H1 (cell line): ENCODE measurements at regions not wholly inside any gene's neighbourhood (a gene's known extent, or its start where the extent isn't known, plus 50 kb on each side); places are given as distances from the start of the nearest gene placed in this dataset.

Experiments used
- CTCF ChIA-PET: fragments of 300-600 bp; sonication (Branson Sonifier 250); formaldehyde crosslinking; loops from one replicate; lab custom pipeline; 2021; ENCODE audit not compliant: partially characterized antibody; lab: Charles Lee
- POLR2A ChIA-PET: fragments of 300-600 bp; sonication (Branson Sonifier 250); formaldehyde crosslinking; loops from one replicate; lab custom pipeline; 2021; ENCODE audit warnings: inconsistent platforms; ENCODE audit not compliant: partially characterized antibody; lab: Charles Lee
- DNase-seq, 2 experiments: peaks; one replicate each; pipeline versions ENCODE4 v3.0.0 to v3.0.0-alpha.2; 2010 to 2022; ENCODE audit warnings: low spot score in 2 of 2, low read depth in 1 of 2, mixed read lengths in 1 of 2
- FAIRE-seq: peaks from 2 replicates; lab custom pipeline; 2011; peaks lifted over from hg19 to GRCh38; lab: Jason Lieb, UNC
- H2AFZ ChIP-seq: 2 replicates; pipeline ENCODE4 v1.8.1; 2012; ENCODE audit warnings: low read length, inconsistent platforms
- H2AK5ac ChIP-seq: 2 replicates; pipeline ENCODE4 v1.6.1; 2013; ENCODE audit warnings: low read depth, low read length
- H2BK120ac ChIP-seq: replicated peaks from 2 replicates; pipeline ENCODE3; 2013; ENCODE audit warnings: low read depth, low read length, inconsistent platforms
- H2BK12ac ChIP-seq: 2 replicates; pipeline ENCODE4 v1.6.1; 2013; ENCODE audit warnings: low read depth, low read length
- H2BK15ac ChIP-seq: 2 replicates; pipeline ENCODE4 v1.6.1; 2013; ENCODE audit warnings: low read length
- H2BK20ac ChIP-seq: 2 replicates; pipeline ENCODE4 v1.6.1; 2013; ENCODE audit warnings: low read length
- H2BK5ac ChIP-seq: 2 replicates; pipeline ENCODE4 v1.6.1; 2013; ENCODE audit warnings: low read depth, low read length
- H3K14ac ChIP-seq: 2 replicates; pipeline ENCODE4 v1.6.1; 2013; ENCODE audit warnings: inconsistent platforms; ENCODE audit not compliant: insufficient read length
- H3K18ac ChIP-seq: 2 replicates; pipeline ENCODE4 v1.6.1; 2013; ENCODE audit warnings: low read length; ENCODE audit errors: extremely low read depth
- H3K23ac ChIP-seq: 2 replicates; pipeline ENCODE4 v1.6.1; 2013; ENCODE audit warnings: inconsistent platforms; ENCODE audit not compliant: insufficient read length
- H3K23me2 ChIP-seq: 2 replicates; pipeline ENCODE4 v1.6.1; 2013; ENCODE audit warnings: low read depth, low read length
- H3K27ac ChIP-seq: 2 replicates; pipeline ENCODE4 v1.6.1; 2011; ENCODE audit warnings: low read depth, low read length, inconsistent platforms
- H3K27me3 ChIP-seq, 4 experiments: replicated peaks in 1 of 4; 1 replicate in 1 of 4; 2 replicates in 3 of 4; pipeline versions ENCODE4 v1.6.1 to v1.8.1; 2011 to 2013; ENCODE audit warnings: low read length in 3 of 4, mild to moderate bottlenecking in 3 of 4, inconsistent platforms in 2 of 4, mixed read lengths in 2 of 4, moderate library complexity in 1 of 4; ENCODE audit not compliant: control insufficient read depth in 3 of 4, insufficient read depth in 3 of 4; ENCODE audit errors: extremely low read depth in 1 of 4
- H3K36me3 ChIP-seq, 4 experiments: 2 replicates each; pipeline versions ENCODE4 v1.6.1 to v1.8.1; 2011 to 2013; ENCODE audit warnings: mild to moderate bottlenecking in 4 of 4, low read length in 3 of 4, moderate library complexity in 2 of 4, control low read depth in 1 of 4, inconsistent platforms in 1 of 4; ENCODE audit not compliant: insufficient read depth in 4 of 4, control insufficient read depth in 2 of 4
- H3K4ac ChIP-seq: replicated peaks from 2 replicates; pipeline ENCODE3; 2013; ENCODE audit warnings: low read length, low read depth, mixed read lengths, inconsistent platforms; ENCODE audit not compliant: insufficient read length
- H3K4me1 ChIP-seq, 4 experiments: replicated peaks in 1 of 4; 1 replicate in 1 of 4; 2 replicates in 3 of 4; pipeline versions ENCODE4 v1.6.1 to v1.8.1; 2011 to 2013; ENCODE audit warnings: low read length in 3 of 4, inconsistent platforms in 2 of 4, mixed read lengths in 1 of 4; ENCODE audit not compliant: insufficient read depth in 4 of 4, control insufficient read depth in 3 of 4
- H3K4me2 ChIP-seq, 2 experiments: 2 replicates each; pipeline versions ENCODE4 v1.6.1 to v1.8.1; 2011 to 2013; ENCODE audit warnings: low read depth in 2 of 2, low read length in 2 of 2, control low read depth in 1 of 2, inconsistent platforms in 1 of 2, mild to moderate bottlenecking in 1 of 2; ENCODE audit not compliant: insufficient read depth in 1 of 2
- H3K4me3 ChIP-seq, 4 experiments: fragments of 200-600, 300-600 bp in 1 of 4; sonication (generic), shearing (Covaris generic), sonication (Bioruptor Twin) in 1 of 4; 2 replicates each; pipeline versions ENCODE4 v1.5.1 to v1.8.1; 2011 to 2016; ENCODE audit warnings: low read length in 4 of 4, low read depth in 3 of 4, control low read depth in 2 of 4, inconsistent platforms in 2 of 4, mild to moderate bottlenecking in 2 of 4, mixed read lengths in 1 of 4, moderate library complexity in 1 of 4; ENCODE audit not compliant: insufficient read depth in 2 of 4; ENCODE audit errors: extremely low read depth in 1 of 4
- H3K56ac ChIP-seq: replicated peaks from 2 replicates; pipeline ENCODE3; 2013; ENCODE audit warnings: low read depth, mild to moderate bottlenecking, mixed read lengths, low read length, inconsistent platforms; ENCODE audit not compliant: insufficient read length
- H3K79me1 ChIP-seq: 2 replicates; pipeline ENCODE4 v1.6.1; 2013; ENCODE audit warnings: low read depth, low read length, control low read depth
- H3K79me2 ChIP-seq, 2 experiments: 2 replicates each; pipeline versions ENCODE4 v1.6.1 to v1.8.1; 2012 to 2013; ENCODE audit warnings: low read length in 2 of 2, mild to moderate bottlenecking in 2 of 2, inconsistent platforms in 1 of 2; ENCODE audit not compliant: insufficient read depth in 2 of 2, control insufficient read depth in 1 of 2
- H3K9ac ChIP-seq, 4 experiments: replicated peaks in 1 of 4; 1 replicate in 1 of 4; 2 replicates in 3 of 4; pipeline versions ENCODE4 v1.6.1 to v1.8.1; 2011 to 2013; ENCODE audit warnings: low read depth in 3 of 4, low read length in 3 of 4, control low read depth in 2 of 4, mild to moderate bottlenecking in 2 of 4, moderate library complexity in 2 of 4, inconsistent platforms in 1 of 4; ENCODE audit errors: extremely low read depth in 1 of 4
- H3K9me3 ChIP-seq, 2 experiments: 2 replicates each; pipeline versions ENCODE4 v1.6.1 to v1.8.1; 2012 to 2013; ENCODE audit warnings: mild to moderate bottlenecking in 2 of 2, moderate library complexity in 2 of 2, control low read depth in 1 of 2, inconsistent platforms in 1 of 2, low read depth in 1 of 2, low read length in 1 of 2, mixed read lengths in 1 of 2; ENCODE audit not compliant: insufficient read depth in 2 of 2
- H4K20me1 ChIP-seq, 2 experiments: replicated peaks in 1 of 2; 2 replicates each; pipeline versions ENCODE3 to v1.8.1; 2011 to 2013; ENCODE audit warnings: inconsistent platforms in 2 of 2, low read length in 2 of 2, mild to moderate bottlenecking in 1 of 2; ENCODE audit not compliant: insufficient read depth in 2 of 2, control insufficient read depth in 1 of 2
- H4K5ac ChIP-seq: 2 replicates; pipeline ENCODE4 v1.6.1; 2013; ENCODE audit warnings: low read length, low read depth, mixed read lengths, inconsistent platforms; ENCODE audit not compliant: insufficient read length
- H4K8ac ChIP-seq: 2 replicates; pipeline ENCODE4 v1.8.0; 2013; ENCODE audit warnings: mild to moderate bottlenecking, moderate library complexity, low read length, inconsistent platforms; ENCODE audit not compliant: insufficient read depth; ENCODE audit errors: extremely low read depth
- H4K91ac ChIP-seq: replicated peaks from 2 replicates; pipeline ENCODE3; 2013; ENCODE audit warnings: low read length, mixed read lengths, inconsistent platforms; ENCODE audit not compliant: insufficient read length
- CTBP2 ChIP-seq: IDR thresholded peaks from 2 replicates; pipeline ENCODE4 v1.7.0; 2011; ENCODE audit warnings: borderline replicate concordance, mild to moderate bottlenecking, moderate library complexity, mixed read lengths, low read length; ENCODE audit not compliant: insufficient read depth, insufficient read length
- SIX5 ChIP-seq: IDR thresholded peaks from 2 replicates; pipeline ENCODE4 v1.6.1; 2011; ENCODE audit warnings: mild to moderate bottlenecking, low read depth, low read length
- WGBS, 2 experiments: shearing (Covaris generic) in 1 of 2; methylation state at CpG; one replicate each; pipeline versions ENCODE4 v1.1.6 to v1.1.7; 2013 to 2015; ENCODE audit warnings: low lambda C conversion rate in 2 of 2, mixed read lengths in 2 of 2, inconsistent platforms in 1 of 2, low coverage in 1 of 2, missing lambda C conversion rate in 1 of 2; ENCODE audit not compliant: insufficient replicate concordance in 2 of 2, insufficient coverage in 1 of 2, insufficient read length in 1 of 2; ENCODE audit errors: extremely low coverage in 1 of 2, missing lambda C conversion rate in 1 of 2; 5-methylcytosine and 5-hydroxymethylcytosine counted together

- Histone ChIP-seq H2BK5ac (no peak overlapping the region), H4K91ac (no peak overlapping the region), H2BK120ac (no peak overlapping the region), H3K4me1 (no peaks in the 10 kb centered on the region), H2AK5ac (no peak overlapping the region), H3K4me3 (no peak overlapping the region), H2AFZ (no peak overlapping the region), H3K4me2 (no peak overlapping the region), H4K20me1 (peaks cover 0 to 2% of the 10 kb centered on the region in 2 experiments), H3K18ac (no peak overlapping the region), H4K8ac (no peak overlapping the region), H3K9ac (no peak overlapping the region), H3K27me3 (peaks cover 0 to 1% (median 0%) of the 10 kb centered on the region in 4 experiments; a peak in 1 of 7 replicates), H3K23me2 (no peaks in the 10 kb centered on the region; the same call in 1 of the 2 replicates)
- DNase-seq = no peak
- CTCF ChIA-PET = no interaction called here
- 93% methylated on average over 7 of the region's 7 CpGs; no CpG with 5 or more reads in 1 of the 2 experiments for WGBS, 2 experiments
- FAIRE-seq = no peak
- TF ChIP-seq SIX5 = no peak
- TF ChIP-seq CTBP2 = no peak
- TF ChIP-seq, all 59 proteins: peak for 0
- H2BK15ac ChIP-seq = no peak overlapping the region
- H3K23ac ChIP-seq = no peak overlapping the region
- no peaks in the 10 kb centered on the region for H3K36me3 ChIP-seq
- H2BK12ac ChIP-seq = no peak overlapping the region
- no peaks in the 10 kb centered on the region for H3K9me3 ChIP-seq
- H4K5ac ChIP-seq = no peak overlapping the region
- no peaks in the 10 kb centered on the region for H3K79me2 ChIP-seq
- no peak overlapping the region for H3K4ac ChIP-seq
- no peak overlapping the region for H3K27ac ChIP-seq
- H2BK20ac ChIP-seq = no peak overlapping the region
- H3K56ac ChIP-seq = no peak overlapping the region
- no peak overlapping the region for H3K14ac ChIP-seq
- H3K79me1 ChIP-seq = no peaks in the 10 kb centered on the region
- POLR2A ChIA-PET = no interaction called here
These were observed 199.2 kb upstream of the GUCY1A2 start for GRCh38 chr11:107217444-107217843.
